ENCODE measurements at regions not wholly inside any gene's neighbourhood (a gene's known extent, or its start where the extent isn't known, plus 50 kb on each side); places are given as distances from the start of the nearest gene placed in this dataset.
"Not testable (repeated sequence)": the region's sequence is repeated elsewhere in the genome, so short reads cannot be mapped to it uniquely, and the experiment has no call there.

DNA sequence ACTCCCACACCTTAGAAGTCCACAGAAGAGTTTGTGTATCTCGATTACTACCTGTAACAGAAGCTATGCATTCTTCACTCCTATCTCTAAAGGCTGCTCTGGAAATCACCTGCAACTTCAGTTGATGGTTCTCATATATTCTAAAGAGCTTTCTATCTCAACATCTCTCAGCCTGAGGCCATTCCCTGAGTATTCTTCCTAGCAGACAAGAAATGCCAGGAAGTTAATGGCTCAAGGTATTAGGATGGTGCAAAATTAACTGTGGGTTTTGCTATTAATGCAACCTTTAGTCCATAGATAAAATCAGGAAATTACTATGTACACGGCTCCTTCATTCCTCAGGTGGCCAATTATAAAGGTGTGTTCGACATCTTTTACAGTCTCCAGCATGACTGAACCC is 290.1 kb downstream of the ZNF716 start:
- not testable (repeated sequence) for H3K14ac ChIP-seq (ENCODE audit: low read length); H4K8ac ChIP-seq (ENCODE audit: low read depth, low read length); H3K9ac ChIP-seq (ENCODE audit: low read depth, low read length, poor library complexity); H3K4me1 ChIP-seq (ENCODE audit: control insufficient read depth in 2 of 2, insufficient read depth in 1 of 2, low read depth in 1 of 2, low read length in 2 of 2); H2BK5ac ChIP-seq (ENCODE audit: low read length); H2BK120ac ChIP-seq (ENCODE audit: low read depth, low read length); H2BK15ac ChIP-seq (ENCODE audit: low read length); H3K4ac ChIP-seq (ENCODE audit: low read length); H2AK5ac ChIP-seq (ENCODE audit: low read depth, low read length); H3K36me3 ChIP-seq (replicated peaks in 1 of 2; ENCODE audit: control insufficient read depth in 2 of 2, insufficient read depth in 2 of 2, low read length in 2 of 2); H3K27me3 ChIP-seq (ENCODE audit: control insufficient read depth in 3 of 3, insufficient read depth in 3 of 3, low read depth in 1 of 3, low read length in 3 of 3); H2BK12ac ChIP-seq (ENCODE audit: low read length); H3K18ac ChIP-seq (ENCODE audit: low read length); H4K91ac ChIP-seq (ENCODE audit: low read depth, low read length, poor library complexity); H3K9me3 ChIP-seq (replicated peaks in 1 of 2; ENCODE audit: control insufficient read depth in 2 of 2, insufficient read depth in 1 of 2, low read depth in 1 of 2, low read length in 2 of 2); H3K23ac ChIP-seq (ENCODE audit: low read depth, low read length, poor library complexity); H2AFZ ChIP-seq (ENCODE audit: low read length); DNase-seq (ENCODE audit: low spot score); H3K79me1 ChIP-seq (ENCODE audit: low read depth, low read length); H3K4me3 ChIP-seq (ENCODE audit: low read length in 2 of 2); H3K4me2 ChIP-seq (ENCODE audit: insufficient read depth, low read length, poor library complexity, severe bottlenecking); H3K27ac ChIP-seq (replicated peaks; ENCODE audit: low read length)
- WGBS, 2 donors (ENCODE audit: extremely low coverage in 2 of 2, insufficient read length in 2 of 2, insufficient replicate concordance in 1 of 2) = no CpG with 5 or more reads among the region's 3 CpGs

DNA sequence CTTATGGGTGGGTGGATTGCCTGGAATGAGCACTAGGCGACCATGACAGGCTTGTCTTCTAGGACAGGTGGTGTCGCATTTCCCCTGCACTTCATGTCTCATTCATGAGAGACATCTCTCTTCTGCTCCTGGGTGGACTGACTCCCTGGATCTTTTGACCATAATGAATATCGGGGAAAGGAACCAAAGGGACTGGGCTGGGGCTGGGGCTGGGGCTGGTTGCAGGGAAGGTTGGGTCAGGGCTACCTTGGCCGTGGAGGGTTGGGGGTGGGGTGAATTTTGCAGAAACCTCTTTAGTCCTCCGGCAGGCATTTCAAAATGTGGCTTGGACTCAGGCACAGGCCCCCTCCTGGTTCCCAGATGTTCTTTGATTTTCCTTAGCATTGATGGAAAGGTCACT is 319.2 kb downstream of the ZNF716 start:
- H3K4me2 ChIP-seq (ENCODE audit: insufficient read depth, low read length, poor library complexity, severe bottlenecking) = no peak overlapping the region
- no peak overlapping the region for H2BK15ac ChIP-seq (ENCODE audit: low read length)
- no peak overlapping the region for H3K4me3 ChIP-seq (ENCODE audit: low read length in 2 of 2)
- H2AK5ac ChIP-seq (ENCODE audit: low read depth, low read length) = no peak overlapping the region
- H3K9me3 ChIP-seq (replicated peaks in 1 of 2; ENCODE audit: control insufficient read depth in 2 of 2, insufficient read depth in 1 of 2, low read depth in 1 of 2, low read length in 2 of 2) = peaks cover 0 to 10% of the 10 kb centered on the region in 2 donors
- H3K36me3 ChIP-seq (replicated peaks in 1 of 2; ENCODE audit: control insufficient read depth in 2 of 2, insufficient read depth in 2 of 2, low read length in 2 of 2) = no peaks in the 10 kb centered on the region
- no peak overlapping the region for H3K27ac ChIP-seq (replicated peaks; ENCODE audit: low read length)
- no peaks in the 10 kb centered on the region for H3K4me1 ChIP-seq (ENCODE audit: control insufficient read depth in 2 of 2, insufficient read depth in 1 of 2, low read depth in 1 of 2, low read length in 2 of 2)
- no peak overlapping the region for H3K18ac ChIP-seq (ENCODE audit: low read length)
- H3K27me3 ChIP-seq (ENCODE audit: control insufficient read depth in 3 of 3, insufficient read depth in 3 of 3, low read depth in 1 of 3, low read length in 3 of 3) = no peaks in the 10 kb centered on the region
- H3K23ac ChIP-seq (ENCODE audit: low read depth, low read length, poor library complexity) = no peak overlapping the region
- H3K4ac ChIP-seq (ENCODE audit: low read length) = no peak overlapping the region
- no peak overlapping the region for H4K91ac ChIP-seq (ENCODE audit: low read depth, low read length, poor library complexity)
- no peak overlapping the region for H2BK120ac ChIP-seq (ENCODE audit: low read depth, low read length)
- no peak for DNase-seq (ENCODE audit: low spot score)
- H3K14ac ChIP-seq (ENCODE audit: low read length) = no peak overlapping the region
- no peaks in the 10 kb centered on the region for H3K79me1 ChIP-seq (ENCODE audit: low read depth, low read length)
- H2AFZ ChIP-seq (ENCODE audit: low read length) = no peak overlapping the region
- WGBS, 2 donors (ENCODE audit: extremely low coverage in 2 of 2, insufficient read length in 2 of 2, insufficient replicate concordance in 1 of 2) = no CpG with 5 or more reads among the region's 5 CpGs
- H3K9ac ChIP-seq (ENCODE audit: low read depth, low read length, poor library complexity) = no peak overlapping the region
- H2BK5ac ChIP-seq (ENCODE audit: low read length) = no peak overlapping the region
- no peak overlapping the region for H4K8ac ChIP-seq (ENCODE audit: low read depth, low read length)
- no peak overlapping the region for H2BK12ac ChIP-seq (ENCODE audit: low read length)

DNA sequence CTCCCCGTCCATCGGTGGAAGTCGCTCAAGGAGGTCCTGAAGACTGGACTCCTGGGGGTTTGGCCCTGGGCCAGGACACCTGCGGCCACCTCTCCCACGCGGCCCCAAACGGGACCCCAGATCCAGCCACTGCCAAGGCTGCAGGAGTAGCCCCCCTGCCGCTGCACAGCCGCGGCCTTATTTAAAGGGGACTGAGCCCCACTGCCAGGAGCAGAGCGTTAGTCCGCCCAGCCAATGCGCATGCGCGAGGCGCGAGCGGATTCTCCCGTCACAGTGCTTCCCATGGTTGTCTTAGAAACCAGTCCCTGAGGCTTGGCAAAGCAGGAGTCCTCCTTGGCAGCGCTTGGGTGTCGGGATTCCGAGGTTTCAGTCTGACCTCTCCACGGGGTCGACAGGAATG is 320.0 kb downstream of the ZNF716 start:
- DNase-seq (ENCODE audit: low spot score) = no peak
- Histone ChIP-seq H3K4me3 (ENCODE audit: low read length in 2 of 2) (no peak overlapping the region), H3K23ac (ENCODE audit: low read depth, low read length, poor library complexity) (no peak overlapping the region), H3K27me3 (ENCODE audit: control insufficient read depth in 3 of 3, insufficient read depth in 3 of 3, low read depth in 1 of 3, low read length in 3 of 3) (no peaks in the 10 kb centered on the region), H2BK12ac (ENCODE audit: low read length) (no peak overlapping the region), H3K9ac (ENCODE audit: low read depth, low read length, poor library complexity) (no peak overlapping the region), H3K4me2 (ENCODE audit: insufficient read depth, low read length, poor library complexity, severe bottlenecking) (no peak overlapping the region), H4K91ac (ENCODE audit: low read depth, low read length, poor library complexity) (no peak overlapping the region), H4K8ac (ENCODE audit: low read depth, low read length) (no peak overlapping the region), H3K4ac (ENCODE audit: low read length) (no peak overlapping the region), H3K18ac (ENCODE audit: low read length) (no peak overlapping the region), H3K14ac (ENCODE audit: low read length) (no peak overlapping the region), H3K27ac (replicated peaks; ENCODE audit: low read length) (no peak overlapping the region), H2AFZ (ENCODE audit: low read length) (no peak overlapping the region), H3K9me3 (replicated peaks in 1 of 2; ENCODE audit: control insufficient read depth in 2 of 2, insufficient read depth in 1 of 2, low read depth in 1 of 2, low read length in 2 of 2) (peaks cover 0 to 10% of the 10 kb centered on the region in 2 donors), H3K4me1 (ENCODE audit: control insufficient read depth in 2 of 2, insufficient read depth in 1 of 2, low read depth in 1 of 2, low read length in 2 of 2) (no peaks in the 10 kb centered on the region), H2BK5ac (ENCODE audit: low read length) (no peak overlapping the region), H3K36me3 (replicated peaks in 1 of 2; ENCODE audit: control insufficient read depth in 2 of 2, insufficient read depth in 2 of 2, low read length in 2 of 2) (no peaks in the 10 kb centered on the region), H2BK120ac (ENCODE audit: low read depth, low read length) (no peak overlapping the region), H2AK5ac (ENCODE audit: low read depth, low read length) (no peak overlapping the region), H3K79me1 (ENCODE audit: low read depth, low read length) (no peaks in the 10 kb centered on the region), H2BK15ac (ENCODE audit: low read length) (no peak overlapping the region)
- no CpG with 5 or more reads among the region's 24 CpGs for WGBS, 2 donors (ENCODE audit: extremely low coverage in 2 of 2, insufficient read length in 2 of 2, insufficient replicate concordance in 1 of 2)

DNA sequence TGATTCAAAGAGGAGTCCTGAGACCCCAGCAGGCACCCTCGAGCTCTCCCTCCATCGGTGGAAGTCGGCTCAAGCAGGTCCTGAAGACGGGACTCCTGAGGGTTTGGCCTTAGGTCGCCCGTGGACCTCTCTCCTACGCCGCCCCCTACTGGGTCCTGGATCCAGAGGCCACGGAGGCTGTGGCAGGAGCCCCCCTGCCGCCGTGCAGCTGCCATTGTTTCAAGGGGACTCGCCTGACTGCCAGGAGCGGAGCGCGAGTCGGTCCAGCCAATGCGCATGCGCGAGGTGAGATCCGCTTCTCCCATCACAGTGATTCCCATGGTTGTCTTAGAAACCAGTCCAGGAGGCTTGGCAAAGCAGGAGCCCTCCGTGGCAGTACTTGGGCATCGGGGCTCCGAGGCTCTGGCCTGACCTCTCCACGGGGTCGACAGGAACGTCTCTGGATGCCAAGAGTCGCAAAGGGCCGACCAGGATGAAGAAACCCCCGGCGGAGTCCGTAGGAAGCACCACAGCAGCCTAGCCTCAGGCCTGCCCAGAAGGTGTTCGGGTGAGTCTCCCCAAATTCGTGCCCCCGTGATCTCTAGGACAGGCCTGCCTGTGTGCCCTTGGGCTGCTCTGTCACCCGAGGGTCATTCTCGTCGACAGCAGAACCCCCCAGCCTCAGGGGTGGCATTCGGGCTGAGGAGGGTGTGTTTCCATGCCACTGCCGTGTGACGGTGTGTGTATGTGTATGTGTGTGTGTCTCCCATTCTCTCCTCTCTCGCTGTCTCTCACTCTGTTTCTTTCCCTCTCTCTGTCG is 322.3 kb downstream of the ZNF716 start:
- Histone ChIP-seq H3K4ac (ENCODE audit: low read length) (no peak overlapping the region), H3K27ac (replicated peaks; ENCODE audit: low read length) (no peak overlapping the region), H4K8ac (ENCODE audit: low read depth, low read length) (no peak overlapping the region), H3K27me3 (ENCODE audit: control insufficient read depth in 3 of 3, insufficient read depth in 3 of 3, low read depth in 1 of 3, low read length in 3 of 3) (no peaks in the 10 kb centered on the region), H3K4me3 (ENCODE audit: low read length in 2 of 2) (no peak overlapping the region), H3K14ac (ENCODE audit: low read length) (no peak overlapping the region), H2BK15ac (ENCODE audit: low read length) (no peak overlapping the region), H2AK5ac (ENCODE audit: low read depth, low read length) (no peak overlapping the region), H3K4me1 (ENCODE audit: control insufficient read depth in 2 of 2, insufficient read depth in 1 of 2, low read depth in 1 of 2, low read length in 2 of 2) (no peaks in the 10 kb centered on the region), H3K9me3 (replicated peaks in 1 of 2; ENCODE audit: control insufficient read depth in 2 of 2, insufficient read depth in 1 of 2, low read depth in 1 of 2, low read length in 2 of 2) (peaks cover 0 to 14% of the 10 kb centered on the region in 2 donors), H3K23ac (ENCODE audit: low read depth, low read length, poor library complexity) (no peak overlapping the region), H4K91ac (ENCODE audit: low read depth, low read length, poor library complexity) (no peak overlapping the region), H3K79me1 (ENCODE audit: low read depth, low read length) (no peaks in the 10 kb centered on the region), H2BK12ac (ENCODE audit: low read length) (no peak overlapping the region), H3K9ac (ENCODE audit: low read depth, low read length, poor library complexity) (no peak overlapping the region), H3K4me2 (ENCODE audit: insufficient read depth, low read length, poor library complexity, severe bottlenecking) (no peak overlapping the region), H2BK5ac (ENCODE audit: low read length) (no peak overlapping the region), H2AFZ (ENCODE audit: low read length) (no peak overlapping the region), H3K18ac (ENCODE audit: low read length) (no peak overlapping the region), H2BK120ac (ENCODE audit: low read depth, low read length) (no peak overlapping the region), H3K36me3 (replicated peaks in 1 of 2; ENCODE audit: control insufficient read depth in 2 of 2, insufficient read depth in 2 of 2, low read length in 2 of 2) (no peaks in the 10 kb centered on the region)
- no peak for DNase-seq (ENCODE audit: low spot score)
- WGBS, 2 donors (ENCODE audit: extremely low coverage in 2 of 2, insufficient read length in 2 of 2, insufficient replicate concordance in 1 of 2) = no CpG with 5 or more reads among the region's 42 CpGs

All from neuronal stem cell (in vitro differentiated cells).